ENCODE measurements at regions not wholly inside any gene's neighbourhood (a gene's known extent, or its start where the extent isn't known, plus 50 kb on each side); places are given as distances from the start of the nearest gene placed in this dataset.

DNA sequence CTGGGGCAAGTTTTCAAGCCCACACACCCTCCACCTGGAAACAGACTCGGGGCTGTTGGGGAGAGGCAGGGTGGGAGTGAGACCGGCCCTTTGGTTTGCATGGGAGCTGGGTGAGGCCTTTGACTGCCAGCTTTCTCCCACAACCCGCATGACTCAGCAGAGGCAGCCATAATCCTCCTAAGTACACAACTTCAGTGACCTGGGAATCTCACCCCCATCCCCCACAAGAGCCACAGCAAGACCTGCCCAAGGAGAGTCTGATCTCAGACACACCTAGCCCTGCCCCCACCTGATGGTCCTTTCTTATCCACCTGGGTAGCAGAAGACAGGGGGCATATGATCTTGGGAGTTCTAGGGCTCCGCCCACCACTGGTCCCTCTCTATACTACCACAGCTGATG, 1615.4 kb downstream of the EFNB2 start:
- no peak overlapping the region for H2BK20ac ChIP-seq (ENCODE audit: low read length)

More for the DNA sequence above, 1615.4 kb downstream of the EFNB2 start:
- Histone ChIP-seq H2BK12ac (ENCODE audit: low read depth, low read length) (no peak overlapping the region), H4K20me1 (replicated peaks in 1 of 2; ENCODE audit: control insufficient read depth in 1 of 2, insufficient read depth in 2 of 2, low read length in 2 of 2) (no peaks in the 10 kb centered on the region), H3K9ac (replicated peaks in 1 of 4; ENCODE audit: extremely low read depth in 1 of 4, low read depth in 3 of 4, low read length in 3 of 4) (no peak overlapping the region), H3K14ac (ENCODE audit: insufficient read length) (no peak overlapping the region), H3K4me1 (replicated peaks in 1 of 4; ENCODE audit: control insufficient read depth in 3 of 4, insufficient read depth in 4 of 4, low read length in 3 of 4) (no peaks in the 10 kb centered on the region), H3K56ac (replicated peaks; ENCODE audit: insufficient read length, low read depth, low read length) (no peak overlapping the region), H4K8ac (ENCODE audit: extremely low read depth, insufficient read depth, low read length) (no peak overlapping the region), H4K5ac (ENCODE audit: insufficient read length, low read depth, low read length) (no peak overlapping the region), H3K4me3 (ENCODE audit: extremely low read depth in 1 of 4, insufficient read depth in 2 of 4, low read depth in 3 of 4, low read length in 4 of 4) (no peak overlapping the region), H3K18ac (ENCODE audit: extremely low read depth, low read length) (no peak overlapping the region), H2AFZ (ENCODE audit: low read length) (no peak overlapping the region), H4K91ac (replicated peaks; ENCODE audit: insufficient read length, low read length) (no peak overlapping the region), H2AK5ac (ENCODE audit: low read depth, low read length) (no peak overlapping the region), H3K4ac (replicated peaks; ENCODE audit: insufficient read length, low read depth, low read length) (no peak overlapping the region), H2BK15ac (ENCODE audit: low read length) (no peak overlapping the region), H3K79me1 (ENCODE audit: low read depth, low read length) (no peaks in the 10 kb centered on the region), H3K27ac (ENCODE audit: low read depth, low read length) (no peak overlapping the region), H3K27me3 (replicated peaks in 1 of 4; ENCODE audit: control insufficient read depth in 3 of 4, extremely low read depth in 1 of 4, insufficient read depth in 3 of 4, low read length in 3 of 4) (no peaks in the 10 kb centered on the region), H3K23ac (ENCODE audit: insufficient read length) (no peak overlapping the region), H3K9me3 (ENCODE audit: insufficient read depth in 2 of 2, low read depth in 1 of 2, low read length in 1 of 2) (no peaks in the 10 kb centered on the region), H3K36me3 (ENCODE audit: control insufficient read depth in 2 of 4, insufficient read depth in 4 of 4, low read length in 3 of 4) (no peaks in the 10 kb centered on the region), H3K4me2 (ENCODE audit: insufficient read depth in 1 of 2, low read depth in 2 of 2, low read length in 2 of 2) (no peak overlapping the region), H2BK5ac (ENCODE audit: low read depth, low read length) (no peak overlapping the region), H3K79me2 (ENCODE audit: control insufficient read depth in 1 of 2, insufficient read depth in 2 of 2, low read length in 2 of 2) (no peaks in the 10 kb centered on the region), H2BK120ac (replicated peaks; ENCODE audit: low read depth, low read length) (no peak overlapping the region), H3K23me2 (ENCODE audit: low read depth, low read length) (no peaks in the 10 kb centered on the region)
- 86% methylated on average over 4 of the region's 4 CpGs; no CpG with 5 or more reads in 1 of the 2 experiments for WGBS, 2 experiments (ENCODE audit: extremely low coverage in 1 of 2, insufficient coverage in 1 of 2, insufficient read length in 1 of 2, insufficient replicate concordance in 2 of 2, low coverage in 1 of 2, low lambda C conversion rate in 2 of 2, missing lambda C conversion rate in 1 of 2)
- DNase-seq (ENCODE audit: low read depth in 1 of 2, low spot score in 2 of 2) (no peak), FAIRE-seq (no peak)
- no peak for TF ChIP-seq SIRT6 (IDR thresholded peaks at IDR 0.05; ENCODE audit: low read length)
- no peak for TF ChIP-seq ZNF274 (IDR thresholded peaks at IDR 0.05; ENCODE audit: borderline replicate concordance, extremely low read depth, low read length)
- no peak for TF ChIP-seq RFX5 (IDR thresholded peaks at IDR 0.05; ENCODE audit: borderline replicate concordance, low read depth, low read length)
- no peak for TF ChIP-seq RXRA (IDR thresholded peaks at IDR 0.05; ENCODE audit: insufficient read depth, low read depth, low read length)
- no peak for TF ChIP-seq CHD1 (IDR thresholded peaks at IDR 0.05; ENCODE audit: low read depth, low read length)
- TF ChIP-seq SUZ12 (IDR thresholded peaks at IDR 0.05; ENCODE audit: low read length): no peak
- no peak for TF ChIP-seq CTBP2 (IDR thresholded peaks at IDR 0.05; ENCODE audit: borderline replicate concordance, insufficient read depth, insufficient read length, low read length)
- ChIA-PET POLR2A (ENCODE audit: partially characterized antibody) (no interaction called here), CTCF (ENCODE audit: partially characterized antibody) (interaction anchor here (0.6 to 2.5 kb wide), 3 partner anchors 135 to 282 kb away, joined by 3 to 6 read pairs (median 3); no protein-coding TSS in a partner anchor)
